ENCODE measurements at regions not wholly inside any gene's neighbourhood (a gene's known extent, or its start where the extent isn't known, plus 50 kb on each side); places are given as distances from the start of the nearest gene placed in this dataset.
A peak's percentile ranks its signal among the peaks of the same experiment; 100 is the strongest.
"Not testable (repeated sequence)": the region's sequence is repeated elsewhere in the genome, so short reads cannot be mapped to it uniquely, and the experiment has no call there.

DNA sequence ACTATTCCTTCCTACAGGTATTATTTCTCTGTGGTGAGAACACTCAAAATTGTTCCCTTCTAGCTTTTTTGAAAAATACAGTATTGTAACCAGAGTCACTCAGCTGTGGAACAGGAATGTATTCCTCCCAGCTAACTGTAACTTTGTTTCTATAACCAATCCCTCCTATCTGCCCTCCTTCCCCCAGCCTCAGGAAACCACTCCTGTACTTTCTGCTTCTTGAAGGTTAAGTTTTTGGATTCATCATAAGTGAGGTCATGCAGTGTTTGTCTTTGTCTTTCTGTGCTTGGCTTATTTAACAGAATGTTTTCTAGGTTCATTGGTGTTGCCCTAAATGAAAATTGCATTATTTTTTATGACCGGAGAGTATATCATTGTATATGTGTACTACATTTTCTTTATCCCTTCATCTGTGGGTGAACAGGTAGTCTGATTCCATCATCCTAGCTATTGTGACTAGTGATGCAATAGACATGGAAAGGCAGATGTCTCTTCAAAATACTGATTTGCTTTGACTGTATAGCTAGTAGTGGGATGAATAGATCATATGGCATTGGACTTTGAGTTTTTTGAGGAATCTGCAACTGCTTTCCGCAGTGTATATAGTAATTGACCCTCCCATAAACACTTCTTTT, 112.9 kb upstream of the GRK3 start:
- TF ChIP-seq, protein P1, sequence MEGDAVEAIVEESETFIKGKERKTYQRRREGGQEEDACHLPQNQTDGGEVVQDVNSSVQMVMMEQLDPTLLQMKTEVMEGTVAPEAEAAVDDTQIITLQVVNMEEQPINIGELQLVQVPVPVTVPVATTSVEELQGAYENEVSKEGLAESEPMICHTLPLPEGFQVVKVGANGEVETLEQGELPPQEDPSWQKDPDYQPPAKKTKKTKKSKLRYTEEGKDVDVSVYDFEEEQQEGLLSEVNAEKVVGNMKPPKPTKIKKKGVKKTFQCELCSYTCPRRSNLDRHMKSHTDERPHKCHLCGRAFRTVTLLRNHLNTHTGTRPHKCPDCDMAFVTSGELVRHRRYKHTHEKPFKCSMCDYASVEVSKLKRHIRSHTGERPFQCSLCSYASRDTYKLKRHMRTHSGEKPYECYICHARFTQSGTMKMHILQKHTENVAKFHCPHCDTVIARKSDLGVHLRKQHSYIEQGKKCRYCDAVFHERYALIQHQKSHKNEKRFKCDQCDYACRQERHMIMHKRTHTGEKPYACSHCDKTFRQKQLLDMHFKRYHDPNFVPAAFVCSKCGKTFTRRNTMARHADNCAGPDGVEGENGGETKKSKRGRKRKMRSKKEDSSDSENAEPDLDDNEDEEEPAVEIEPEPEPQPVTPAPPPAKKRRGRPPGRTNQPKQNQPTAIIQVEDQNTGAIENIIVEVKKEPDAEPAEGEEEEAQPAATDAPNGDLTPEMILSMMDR (IDR thresholded peaks at IDR 0.05; ENCODE audit: low read depth, low read length), result no peak
- TF ChIP-seq MYC (IDR thresholded peaks at IDR 0.05; ENCODE audit: low read depth, low read length) (no peak), POLR2A (IDR thresholded peaks at IDR 0.05; ENCODE audit: extremely low read depth, insufficient read length) (no peak)
- TF ChIP-seq, protein P2, sequence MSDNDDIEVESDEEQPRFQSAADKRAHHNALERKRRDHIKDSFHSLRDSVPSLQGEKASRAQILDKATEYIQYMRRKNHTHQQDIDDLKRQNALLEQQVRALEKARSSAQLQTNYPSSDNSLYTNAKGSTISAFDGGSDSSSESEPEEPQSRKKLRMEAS (IDR thresholded peaks at IDR 0.05; ENCODE audit: low read depth, low read length), result no peak
- peak overlapping the region; percentile 11 for H3K4me3 ChIP-seq (ENCODE audit: low read depth, low read length)
- DNase-seq (ENCODE audit: low read depth), result no peak

DNA sequence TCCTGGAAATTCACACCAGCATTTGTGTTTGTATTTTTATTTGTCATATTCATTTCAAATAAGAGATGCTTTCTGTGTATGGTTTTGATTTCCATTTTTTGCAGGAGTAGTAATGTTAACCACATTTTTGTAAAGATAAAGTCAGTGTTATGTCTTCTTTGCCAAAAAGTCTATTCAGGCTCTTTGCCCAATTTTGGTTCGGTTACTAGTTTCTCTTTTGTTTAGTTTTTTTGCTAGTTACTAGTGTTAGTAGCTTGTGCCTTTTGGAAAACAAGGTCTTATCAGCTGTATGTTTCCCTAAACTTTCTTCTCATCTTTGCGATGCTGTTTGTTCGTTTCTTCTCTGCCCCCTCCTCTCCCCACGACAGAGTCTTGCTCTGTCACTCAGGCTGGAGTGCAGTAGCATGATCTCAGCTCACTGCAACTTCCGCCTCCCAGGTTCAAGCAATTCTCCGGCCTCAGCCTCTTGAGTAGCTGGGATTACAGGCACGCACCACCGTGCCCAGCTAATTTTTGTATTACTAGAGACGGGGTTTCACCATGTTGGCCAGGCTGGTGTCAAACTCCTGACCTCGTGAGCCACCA, 112.3 kb upstream of the GRK3 start:
- no peak for DNase-seq (ENCODE audit: low read depth)
- no peak overlapping the region for H3K4me3 ChIP-seq (ENCODE audit: low read depth, low read length)
- TF ChIP-seq, protein P2 (IDR thresholded peaks at IDR 0.05; ENCODE audit: low read depth, low read length), result no peak
- TF ChIP-seq MYC (IDR thresholded peaks at IDR 0.05; ENCODE audit: low read depth, low read length) (no peak), POLR2A (IDR thresholded peaks at IDR 0.05; ENCODE audit: extremely low read depth, insufficient read length) (no peak)
- TF ChIP-seq, protein P1 (IDR thresholded peaks at IDR 0.05; ENCODE audit: low read depth, low read length), result no peak

DNA sequence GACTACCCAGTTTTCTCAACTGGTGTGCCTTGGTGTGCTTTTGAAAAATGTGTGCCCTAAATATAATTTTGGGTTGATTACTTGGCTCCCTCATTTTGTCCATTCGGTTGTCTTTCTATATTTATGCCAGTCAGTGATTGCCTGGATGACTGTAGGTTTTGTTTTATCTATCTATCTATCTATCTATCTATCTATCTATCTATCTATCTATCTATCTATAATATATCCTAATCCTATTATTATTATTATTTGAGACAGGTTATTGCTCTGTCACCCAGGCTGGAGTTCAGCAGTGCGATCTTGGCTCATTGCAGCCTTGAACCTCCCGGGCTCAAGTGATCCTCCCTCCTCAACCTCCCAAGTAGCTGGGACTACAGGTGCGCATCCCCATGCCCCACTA, 111.4 kb upstream of the GRK3 start:
- DNase-seq (ENCODE audit: low read depth), result no peak
- no peak overlapping the region for H3K4me3 ChIP-seq (ENCODE audit: low read depth, low read length)
- TF ChIP-seq, protein P1 (IDR thresholded peaks at IDR 0.05; ENCODE audit: low read depth, low read length), result no peak
- TF ChIP-seq MYC (IDR thresholded peaks at IDR 0.05; ENCODE audit: low read depth, low read length) (no peak), POLR2A (IDR thresholded peaks at IDR 0.05; ENCODE audit: extremely low read depth, insufficient read length) (no peak)
- TF ChIP-seq, protein P2 (IDR thresholded peaks at IDR 0.05; ENCODE audit: low read depth, low read length), result no peak

DNA sequence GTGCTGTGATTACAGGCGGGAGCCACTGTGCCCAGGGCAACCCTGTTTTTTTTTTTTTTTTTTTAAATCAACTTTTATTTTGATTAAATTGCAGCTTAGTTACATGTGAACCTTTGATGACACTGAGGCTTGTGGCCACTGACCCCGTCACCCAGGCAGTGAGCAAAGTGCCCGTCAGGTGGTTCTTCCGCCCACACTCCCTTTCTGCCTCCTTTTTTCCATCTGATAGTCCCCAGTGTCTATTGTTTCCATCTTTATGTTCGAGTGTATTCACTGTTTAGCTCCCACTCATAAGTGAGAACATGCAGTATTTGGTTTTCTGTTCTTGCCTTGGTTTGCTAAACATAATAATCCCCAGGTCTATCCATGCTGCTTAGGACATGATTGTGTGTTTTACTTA, 110.9 kb upstream of the GRK3 start:
- TF ChIP-seq, protein P1 (IDR thresholded peaks at IDR 0.05; ENCODE audit: low read depth, low read length), result no peak
- TF ChIP-seq MYC (IDR thresholded peaks at IDR 0.05; ENCODE audit: low read depth, low read length) (no peak), POLR2A (IDR thresholded peaks at IDR 0.05; ENCODE audit: extremely low read depth, insufficient read length) (no peak)
- TF ChIP-seq, protein P2 (IDR thresholded peaks at IDR 0.05; ENCODE audit: low read depth, low read length), result no peak
- H3K4me3 ChIP-seq (ENCODE audit: low read depth, low read length), result no peak overlapping the region
- no peak for DNase-seq (ENCODE audit: low read depth)

DNA sequence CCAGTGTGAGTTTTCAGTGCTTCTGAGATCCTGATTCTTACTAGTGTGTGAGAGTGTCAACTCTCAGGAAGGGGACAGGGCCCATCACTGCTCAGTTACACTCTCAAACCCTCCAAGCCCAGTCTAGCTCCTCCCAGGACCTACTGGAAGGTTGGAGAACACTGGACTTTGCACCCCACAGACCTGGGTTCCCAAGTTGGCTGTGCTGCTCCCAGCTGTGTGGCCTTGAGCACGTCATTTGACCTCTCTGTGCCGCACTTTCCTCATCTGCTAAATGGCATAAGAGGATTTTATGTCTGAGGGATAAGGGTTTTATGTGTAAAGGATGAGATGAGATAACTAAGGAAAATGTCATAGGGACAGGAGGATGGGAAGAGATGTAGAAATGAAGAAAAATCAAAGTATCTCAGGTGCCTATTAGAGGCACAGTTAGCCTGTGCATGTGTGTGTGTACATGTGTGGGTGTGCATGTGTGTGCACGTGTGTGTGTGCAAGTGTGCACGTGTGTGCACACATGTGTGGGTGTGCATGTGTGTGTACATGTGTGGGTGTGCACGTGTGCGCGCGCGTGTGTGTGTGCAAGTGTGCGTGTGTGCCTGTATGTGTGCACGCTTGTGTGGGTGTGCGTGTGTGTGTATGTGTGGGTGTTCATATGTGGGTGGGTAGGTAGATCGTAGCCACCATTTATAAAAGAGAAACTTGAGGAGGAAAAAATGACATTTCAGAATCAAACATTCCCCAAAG, 108.0 kb upstream of the GRK3 start:
- not testable (repeated sequence) for H3K4me3 ChIP-seq (ENCODE audit: low read depth, low read length); DNase-seq (ENCODE audit: low read depth)

DNA sequence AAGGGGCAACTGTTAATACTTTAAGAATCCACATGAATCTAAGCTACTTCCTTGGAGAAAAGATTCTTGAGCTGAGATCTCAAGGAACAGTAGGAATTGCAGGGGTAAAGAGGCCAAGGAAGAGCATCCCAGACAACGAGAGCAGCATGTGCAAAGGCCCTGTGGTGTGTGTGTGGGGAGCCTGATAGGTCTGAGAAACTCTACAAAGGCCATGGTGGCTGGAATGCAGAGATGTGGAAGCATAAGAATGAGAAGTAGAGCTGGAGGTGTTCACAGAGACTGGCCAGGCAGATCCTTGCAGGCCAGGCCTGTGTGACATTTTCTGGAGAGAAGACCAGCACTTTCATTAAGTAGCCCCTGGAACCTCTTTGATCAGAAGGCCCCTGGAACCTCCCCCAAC, 105.8 kb upstream of the GRK3 start:
- not testable (repeated sequence) for H3K4me3 ChIP-seq (ENCODE audit: low read depth, low read length); DNase-seq (ENCODE audit: low read depth)

DNA sequence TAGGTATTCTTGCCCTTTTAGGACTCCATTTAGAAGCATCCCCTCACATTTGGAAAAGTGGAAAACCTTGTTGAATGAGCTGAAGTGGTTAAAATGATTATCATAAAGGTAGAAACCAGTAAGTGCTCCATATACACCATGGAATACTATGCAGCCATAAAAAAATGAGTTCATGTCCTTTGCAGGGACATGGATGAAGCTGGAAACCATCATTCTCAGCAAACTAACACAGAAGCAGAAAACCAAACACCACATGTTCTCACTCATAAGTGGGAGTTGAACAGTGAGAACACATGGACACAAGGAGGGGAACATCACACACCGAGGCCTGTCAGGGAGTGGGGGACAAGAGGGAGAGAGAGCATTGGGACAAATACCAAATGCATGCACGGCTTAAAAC, 103.8 kb upstream of the GRK3 start:
- not testable (repeated sequence) for H3K4me3 ChIP-seq (ENCODE audit: low read depth, low read length); DNase-seq (ENCODE audit: low read depth)
